Smooth muscle cell (in vitro differentiated cells): ENCODE measurements at regions not wholly inside any gene's neighbourhood (a gene's known extent, or its start where the extent isn't known, plus 50 kb on each side); places are given as distances from the start of the nearest gene placed in this dataset.

Experiments
- DNase-seq: peaks from one replicate; lab custom pipeline; 2025; ENCODE audit not compliant: unreplicated experiment; lab: John Stamatoyannopoulos, UW
- H2AFZ ChIP-seq: fragments of 200-600 bp; sonication (generic); 2 replicates; pipeline ENCODE4 v1.6.0; 2016; ENCODE audit warnings: antibody characterized with exemption, low read depth, mild to moderate bottlenecking
- H3F3A ChIP-seq: fragments of 200-600 bp; sonication (generic); 2 replicates; pipeline ENCODE4 v1.6.0; 2017; ENCODE audit warnings: antibody characterized with exemption, low read depth
- H3K27ac ChIP-seq: fragments of 200-600 bp; sonication (generic); 2 replicates; pipeline ENCODE4 v1.5.1; 2016; ENCODE audit warnings: low read depth, mild to moderate bottlenecking
- H3K27me3 ChIP-seq: fragments of 200-600 bp; sonication (generic); 2 replicates; pipeline ENCODE4 v1.6.1; 2016; ENCODE audit warnings: low read depth, mild to moderate bottlenecking
- H3K36me3 ChIP-seq: fragments of 200-600 bp; sonication (generic); 2 replicates; pipeline ENCODE4 v1.5.1; 2016; ENCODE audit warnings: low read depth
- H3K4me1 ChIP-seq: fragments of 200-600 bp; sonication (generic); 2 replicates; pipeline ENCODE4 v1.5.1; 2016; ENCODE audit warnings: low read depth
- H3K4me2 ChIP-seq: fragments of 200-600 bp; sonication (generic); 2 replicates; pipeline ENCODE4 v1.6.0; 2016; ENCODE audit warnings: mild to moderate bottlenecking
- H3K4me3 ChIP-seq: fragments of 200-600 bp; sonication (generic); 2 replicates; pipeline ENCODE4 v1.5.1; 2016; ENCODE audit warnings: mild to moderate bottlenecking
- H3K79me2 ChIP-seq: fragments of 200-600 bp; sonication (generic); 2 replicates; pipeline ENCODE4 v1.6.0; 2016; ENCODE audit warnings: low read depth, mild to moderate bottlenecking
- H3K9ac ChIP-seq: fragments of 200-600 bp; sonication (generic); 2 replicates; pipeline ENCODE4 v1.6.0; 2016; ENCODE audit warnings: low read depth
- H3K9me3 ChIP-seq: fragments of 200-600 bp; sonication (generic); replicated peaks from 2 replicates; pipeline ENCODE4 v1.5.1; 2016; ENCODE audit warnings: low read depth
- H4K20me1 ChIP-seq: fragments of 200-600 bp; sonication (generic); 2 replicates; pipeline ENCODE4 v1.6.0; 2016; ENCODE audit warnings: low read depth
- WGBS: methylation state at CpG from one replicate; pipeline ENCODE4 v1.1.7; 2016; ENCODE audit warnings: low lambda C conversion rate; 5-methylcytosine and 5-hydroxymethylcytosine counted together
- TF ChIP-seq, protein P1 (sequence below): fragments of 200-600 bp; sonication (generic); IDR thresholded peaks from 2 replicates; pipeline ENCODE4 v1.5.1; 2017; ENCODE audit warnings: borderline replicate concordance, mild to moderate bottlenecking, antibody characterized with exemption; ENCODE audit not compliant: insufficient read depth, poor library complexity, severe bottlenecking

DNA sequence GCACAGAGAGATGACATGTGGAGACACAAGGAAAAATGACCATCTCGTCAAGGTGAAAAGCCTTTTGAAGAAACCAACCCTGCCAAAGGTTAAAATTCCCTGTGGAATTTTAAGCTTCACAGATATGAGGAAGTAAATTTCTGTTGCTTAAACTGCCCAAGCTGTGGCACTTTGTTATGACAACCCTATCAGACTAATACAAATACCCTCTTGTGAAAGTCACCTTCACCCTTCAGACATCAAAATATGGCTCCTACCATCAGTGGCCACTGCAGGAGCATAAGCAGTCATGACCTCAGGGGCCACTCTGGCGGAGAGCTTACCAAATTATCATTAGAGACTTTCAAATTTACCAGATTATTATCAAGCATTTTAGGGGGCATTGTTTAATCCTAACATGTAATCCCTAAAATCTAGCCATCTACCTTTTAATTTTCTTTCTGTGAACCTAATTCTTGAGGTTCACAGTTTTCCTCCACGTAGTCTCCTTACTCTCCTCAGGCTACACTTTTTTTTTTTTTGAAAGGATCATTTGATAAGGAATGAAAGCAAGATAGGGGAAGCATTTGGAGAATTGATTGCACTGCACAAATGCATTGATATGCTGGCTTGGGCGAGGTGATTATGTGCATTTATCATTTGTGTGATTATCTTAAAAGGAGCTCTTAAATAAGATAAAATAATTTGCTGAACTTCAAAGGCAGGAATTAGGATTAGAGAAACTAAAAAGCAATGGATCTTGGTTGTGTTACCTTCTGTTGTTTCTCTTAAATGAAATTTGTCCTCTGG, 90.3 kb downstream of the TMEM168 start:
- no peaks in the 10 kb centered on the region for H3K4me1 ChIP-seq

DNA sequence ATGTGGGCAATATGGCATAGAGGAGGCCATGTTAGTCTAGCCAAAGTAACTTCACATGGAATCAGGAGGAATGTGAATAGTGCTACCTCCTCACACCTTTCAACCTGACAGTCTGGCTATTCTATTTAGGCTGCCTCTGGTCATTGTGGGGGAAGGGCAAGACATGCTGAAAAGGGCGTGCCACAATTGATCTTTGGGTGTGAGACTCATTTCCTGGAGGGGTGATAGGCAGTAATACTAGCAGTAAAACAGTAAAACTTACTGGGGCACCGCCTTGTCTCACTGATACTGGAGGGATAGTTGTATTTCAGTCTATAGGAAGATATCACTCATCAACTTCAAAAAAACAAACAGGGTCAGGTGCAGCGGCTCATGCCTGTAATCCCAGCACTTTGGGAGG, 88.7 kb downstream of the TMEM168 start:
- Histone ChIP-seq H3K27ac (no peak overlapping the region), H3K79me2 (no peaks in the 10 kb centered on the region), H3K4me3 (no peak overlapping the region), H3K9ac (no peak overlapping the region), H3K4me2 (no peak overlapping the region), H3K36me3 (no peaks in the 10 kb centered on the region), H4K20me1 (no peaks in the 10 kb centered on the region), H3F3A (no peaks in the 10 kb centered on the region), H3K9me3 (no peaks in the 10 kb centered on the region), H2AFZ (no peak overlapping the region), H3K27me3 (no peaks in the 10 kb centered on the region), H3K4me1 (no peaks in the 10 kb centered on the region)
- WGBS = 86% methylated on average over 3 of the region's 3 CpGs
- TF ChIP-seq, protein P1, sequence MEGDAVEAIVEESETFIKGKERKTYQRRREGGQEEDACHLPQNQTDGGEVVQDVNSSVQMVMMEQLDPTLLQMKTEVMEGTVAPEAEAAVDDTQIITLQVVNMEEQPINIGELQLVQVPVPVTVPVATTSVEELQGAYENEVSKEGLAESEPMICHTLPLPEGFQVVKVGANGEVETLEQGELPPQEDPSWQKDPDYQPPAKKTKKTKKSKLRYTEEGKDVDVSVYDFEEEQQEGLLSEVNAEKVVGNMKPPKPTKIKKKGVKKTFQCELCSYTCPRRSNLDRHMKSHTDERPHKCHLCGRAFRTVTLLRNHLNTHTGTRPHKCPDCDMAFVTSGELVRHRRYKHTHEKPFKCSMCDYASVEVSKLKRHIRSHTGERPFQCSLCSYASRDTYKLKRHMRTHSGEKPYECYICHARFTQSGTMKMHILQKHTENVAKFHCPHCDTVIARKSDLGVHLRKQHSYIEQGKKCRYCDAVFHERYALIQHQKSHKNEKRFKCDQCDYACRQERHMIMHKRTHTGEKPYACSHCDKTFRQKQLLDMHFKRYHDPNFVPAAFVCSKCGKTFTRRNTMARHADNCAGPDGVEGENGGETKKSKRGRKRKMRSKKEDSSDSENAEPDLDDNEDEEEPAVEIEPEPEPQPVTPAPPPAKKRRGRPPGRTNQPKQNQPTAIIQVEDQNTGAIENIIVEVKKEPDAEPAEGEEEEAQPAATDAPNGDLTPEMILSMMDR = no peak
- no peak for DNase-seq

More for the DNA sequence above, 90.3 kb downstream of the TMEM168 start:
- H3K4me3 ChIP-seq = no peak overlapping the region
- H3F3A ChIP-seq = no peaks in the 10 kb centered on the region
- TF ChIP-seq, protein P1 = no peak
- no peak for DNase-seq
- H2AFZ ChIP-seq = no peak overlapping the region
- no peak overlapping the region for H3K27ac ChIP-seq
- no peak overlapping the region for H3K4me2 ChIP-seq
- no peaks in the 10 kb centered on the region for H3K27me3 ChIP-seq
- no peaks in the 10 kb centered on the region for H3K36me3 ChIP-seq
- H4K20me1 ChIP-seq = no peaks in the 10 kb centered on the region
- no peak overlapping the region for H3K9ac ChIP-seq
- no peaks in the 10 kb centered on the region for H3K79me2 ChIP-seq
- H3K9me3 ChIP-seq = no peaks in the 10 kb centered on the region
- 69% methylated on average over 4 of the region's 4 CpGs for WGBS

DNA sequence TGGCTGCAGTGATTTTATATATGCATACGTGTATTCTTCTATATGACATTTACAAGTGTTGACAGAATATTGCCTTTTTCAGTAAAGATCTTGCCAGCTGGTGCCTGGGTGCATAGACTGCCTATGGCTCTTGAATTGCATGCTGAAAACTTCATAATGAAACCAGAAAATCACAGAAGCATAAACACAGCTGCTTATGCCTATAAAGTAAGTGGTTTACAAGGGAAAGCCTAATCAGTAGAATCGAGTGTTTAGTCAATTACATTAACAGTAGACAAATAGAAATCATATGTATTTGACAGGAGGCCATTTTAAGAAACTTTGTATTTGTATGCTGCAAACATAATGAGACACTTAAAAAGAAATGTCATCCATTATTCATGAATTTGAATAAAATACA, 82.5 kb downstream of the TMEM168 start:
- no peak for DNase-seq
- H3K36me3 ChIP-seq = no peaks in the 10 kb centered on the region
- H3K79me2 ChIP-seq = no peaks in the 10 kb centered on the region
- H3K4me3 ChIP-seq = no peak overlapping the region
- TF ChIP-seq, protein P1 = no peak
- H3K27me3 ChIP-seq = no peaks in the 10 kb centered on the region
- no peak overlapping the region for H3K4me2 ChIP-seq
- H3K9ac ChIP-seq = no peak overlapping the region
- no peaks in the 10 kb centered on the region for H4K20me1 ChIP-seq
- no peaks in the 10 kb centered on the region for H3F3A ChIP-seq
- H3K9me3 ChIP-seq = no peaks in the 10 kb centered on the region
- no peaks in the 10 kb centered on the region for H3K4me1 ChIP-seq
- WGBS = 68% methylated on average over 2 of the region's 2 CpGs
- H2AFZ ChIP-seq = no peak overlapping the region
- H3K27ac ChIP-seq = no peak overlapping the region

DNA sequence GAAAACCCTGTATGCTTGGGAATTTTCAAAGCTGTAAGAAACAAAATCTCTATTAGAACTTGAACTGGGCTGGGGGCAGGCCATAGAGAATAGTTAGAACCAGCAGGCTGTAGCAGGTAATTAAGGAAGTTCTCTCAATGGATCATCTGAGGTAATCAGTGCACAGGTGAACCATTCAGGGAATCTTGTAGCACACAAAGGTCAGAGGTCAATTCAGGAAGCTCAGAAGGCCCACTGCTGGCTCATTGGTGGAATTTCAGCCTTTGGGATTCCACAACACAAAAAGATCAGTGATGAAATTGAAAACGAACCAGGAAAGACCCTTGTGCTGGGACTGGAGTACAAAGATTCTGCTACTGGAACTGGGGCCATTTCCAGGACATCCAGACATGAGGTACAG, 82.0 kb downstream of the TMEM168 start:
- no peak overlapping the region for H3K27ac ChIP-seq
- H3K4me2 ChIP-seq = no peak overlapping the region
- no peaks in the 10 kb centered on the region for H4K20me1 ChIP-seq
- DNase-seq = no peak
- WGBS = 57% methylated on average over 1 of the region's 1 CpG
- no peak overlapping the region for H2AFZ ChIP-seq
- H3K36me3 ChIP-seq = no peaks in the 10 kb centered on the region
- no peaks in the 10 kb centered on the region for H3K4me1 ChIP-seq
- H3F3A ChIP-seq = no peaks in the 10 kb centered on the region
- no peaks in the 10 kb centered on the region for H3K79me2 ChIP-seq
- no peak overlapping the region for H3K9ac ChIP-seq
- no peaks in the 10 kb centered on the region for H3K27me3 ChIP-seq
- H3K4me3 ChIP-seq = no peak overlapping the region
- TF ChIP-seq, protein P1 = no peak
- no peaks in the 10 kb centered on the region for H3K9me3 ChIP-seq
